HUES48 (cell line): ENCODE measurements at regions not wholly inside any gene's neighbourhood (a gene's known extent, or its start where the extent isn't known, plus 50 kb on each side); places are given as distances from the start of the nearest gene placed in this dataset.

Experiments used
- H3K27ac ChIP-seq: one replicate; pipeline ENCODE4 v1.7.0; 2013; ENCODE audit warnings: low read depth, low read length, inconsistent platforms
- H3K27me3 ChIP-seq: 2 replicates; pipeline ENCODE4 v1.6.1; 2013; ENCODE audit warnings: mild to moderate bottlenecking, low read length; ENCODE audit not compliant: control insufficient read depth, insufficient read depth
- H3K36me3 ChIP-seq: 2 replicates; pipeline ENCODE4 v1.6.1; 2013; ENCODE audit warnings: low read length; ENCODE audit not compliant: control insufficient read depth, insufficient read depth
- H3K4me1 ChIP-seq: 2 replicates; pipeline ENCODE4 v1.6.1; 2013; ENCODE audit warnings: mild to moderate bottlenecking, low read length; ENCODE audit not compliant: control insufficient read depth, insufficient read depth
- H3K4me3 ChIP-seq: 2 replicates; pipeline ENCODE4 v1.5.1; 2013; ENCODE audit warnings: mild to moderate bottlenecking, low read depth, low read length
- H3K9ac ChIP-seq: 2 replicates; pipeline ENCODE4 v1.6.1; 2013; ENCODE audit warnings: mild to moderate bottlenecking, low read depth, low read length, moderate library complexity
- H3K9me3 ChIP-seq: 2 replicates; pipeline ENCODE4 v1.6.1; 2013; ENCODE audit warnings: low read length; ENCODE audit not compliant: control insufficient read depth, insufficient read depth

GRCh38 chr3:94317017-94317416, 254.2 kb downstream of the NSUN3 start:
- Histone ChIP-seq H3K4me1 (no peaks in the 10 kb centered on the region), H3K4me3 (no peak overlapping the region), H3K9me3 (no peaks in the 10 kb centered on the region), H3K36me3 (no peaks in the 10 kb centered on the region), H3K9ac (no peak overlapping the region), H3K27me3 (no peaks in the 10 kb centered on the region), H3K27ac (no peak overlapping the region)

- Histone ChIP-seq H3K36me3 (no peaks in the 10 kb centered on the region), H3K27ac (no peak overlapping the region), H3K9ac (no peak overlapping the region), H3K4me3 (no peak overlapping the region), H3K4me1 (no peaks in the 10 kb centered on the region), H3K27me3 (no peaks in the 10 kb centered on the region), H3K9me3 (no peaks in the 10 kb centered on the region)
Measured at GRCh38 chr3:94323596-94323995, 260.7 kb downstream of the NSUN3 start.

GRCh38 chr3:94331831-94332230, 269.0 kb downstream of the NSUN3 start:
- no peaks in the 10 kb centered on the region for H3K27me3 ChIP-seq
- H3K36me3 ChIP-seq, result no peaks in the 10 kb centered on the region

GRCh38 chr3:94336046-94336753, 273.3 kb downstream of the NSUN3 start:
- Histone ChIP-seq H3K4me3 (no peak overlapping the region), H3K4me1 (no peaks in the 10 kb centered on the region), H3K36me3 (no peaks in the 10 kb centered on the region), H3K27ac (no peak overlapping the region), H3K27me3 (no peaks in the 10 kb centered on the region), H3K9ac (no peak overlapping the region), H3K9me3 (no peaks in the 10 kb centered on the region)

More at GRCh38 chr3:94331831-94332230, 269.0 kb downstream of the NSUN3 start:
- Histone ChIP-seq H3K4me3 (no peak overlapping the region), H3K9ac (no peak overlapping the region), H3K9me3 (no peaks in the 10 kb centered on the region), H3K4me1 (no peaks in the 10 kb centered on the region), H3K27ac (no peak overlapping the region)

GRCh38 chr3:94345101-94345500, 282.2 kb downstream of the NSUN3 start:
- Histone ChIP-seq H3K9ac (no peak overlapping the region), H3K36me3 (no peaks in the 10 kb centered on the region), H3K4me3 (no peak overlapping the region), H3K27me3 (no peaks in the 10 kb centered on the region), H3K4me1 (peaks cover 23% of the 10 kb centered on the region), H3K27ac (no peak overlapping the region), H3K9me3 (no peaks in the 10 kb centered on the region)

- peak overlapping the region; percentile 34 for H3K27ac ChIP-seq
- no peaks in the 10 kb centered on the region for H3K36me3 ChIP-seq
- H3K4me1 ChIP-seq, result peaks cover 23% of the 10 kb centered on the region
- H3K27me3 ChIP-seq, result no peaks in the 10 kb centered on the region
- no peak overlapping the region for H3K9ac ChIP-seq
- H3K4me3 ChIP-seq, result no peak overlapping the region
- no peaks in the 10 kb centered on the region for H3K9me3 ChIP-seq
Measured at GRCh38 chr3:94349310-94349878, 286.5 kb downstream of the NSUN3 start.

GRCh38 chr3:94356581-94356980, 293.7 kb downstream of the NSUN3 start:
- no peak overlapping the region for H3K9ac ChIP-seq

GRCh38 chr3:94359996-94360395, 297.1 kb downstream of the NSUN3 start:
- H3K4me1 ChIP-seq, result no peaks in the 10 kb centered on the region
- no peak overlapping the region for H3K27ac ChIP-seq
- no peaks in the 10 kb centered on the region for H3K9me3 ChIP-seq
- no peaks in the 10 kb centered on the region for H3K27me3 ChIP-seq
- no peak overlapping the region for H3K4me3 ChIP-seq
- no peak overlapping the region for H3K9ac ChIP-seq
- H3K36me3 ChIP-seq, result no peaks in the 10 kb centered on the region

More at GRCh38 chr3:94356581-94356980, 293.7 kb downstream of the NSUN3 start:
- H3K4me1 ChIP-seq, result no peaks in the 10 kb centered on the region
- H3K9me3 ChIP-seq, result no peaks in the 10 kb centered on the region
- no peak overlapping the region for H3K4me3 ChIP-seq
- no peaks in the 10 kb centered on the region for H3K36me3 ChIP-seq
- H3K27me3 ChIP-seq, result no peaks in the 10 kb centered on the region
- H3K27ac ChIP-seq, result no peak overlapping the region

- Histone ChIP-seq H3K9me3 (no peaks in the 10 kb centered on the region), H3K4me1 (no peaks in the 10 kb centered on the region), H3K27ac (no peak overlapping the region), H3K9ac (no peak overlapping the region), H3K36me3 (no peaks in the 10 kb centered on the region), H3K27me3 (no peaks in the 10 kb centered on the region), H3K4me3 (no peak overlapping the region)
Measured at GRCh38 chr3:94360987-94361386, 298.1 kb downstream of the NSUN3 start.

- no peak overlapping the region for H3K4me3 ChIP-seq
- H3K9me3 ChIP-seq, result no peaks in the 10 kb centered on the region
- H3K27ac ChIP-seq, result no peak overlapping the region
- H3K4me1 ChIP-seq, result no peaks in the 10 kb centered on the region
- H3K27me3 ChIP-seq, result no peaks in the 10 kb centered on the region
- H3K9ac ChIP-seq, result no peak overlapping the region
- H3K36me3 ChIP-seq, result no peaks in the 10 kb centered on the region
Measured at GRCh38 chr3:94362393-94362792, 299.5 kb downstream of the NSUN3 start.

GRCh38 chr3:94365006-94365405, 302.1 kb downstream of the NSUN3 start:
- Histone ChIP-seq H3K9me3 (no peaks in the 10 kb centered on the region), H3K9ac (no peak overlapping the region), H3K4me1 (no peaks in the 10 kb centered on the region), H3K27me3 (no peaks in the 10 kb centered on the region), H3K4me3 (no peak overlapping the region), H3K27ac (no peak overlapping the region), H3K36me3 (no peaks in the 10 kb centered on the region)
